HEK293 (cell line): ENCODE measurements at regions not wholly inside any gene's neighbourhood (a gene's known extent, or its start where the extent isn't known, plus 50 kb on each side); places are given as distances from the start of the nearest gene placed in this dataset.

ENCODE experiments used
- CTCF ChIA-PET: fragments of 350-600 bp; formaldehyde crosslinking; extraction: SDS; loops from one replicate; lab custom pipeline; 2021; ENCODE audit warnings: antibody characterized with exemption; lab: Yijun Ruan, JAX
- POLR2A ChIA-PET: fragments of 300-600 bp; formaldehyde crosslinking; extraction: SDS; loops from one replicate; lab custom pipeline; 2020; ENCODE audit warnings: antibody characterized with exemption, inconsistent platforms; lab: Yijun Ruan, JAX
- H3K27ac ChIP-seq: fragments of 200-500 bp; sonication (Bioruptor generic); 2 replicates; pipeline ENCODE4 v1.5.1; 2014; ENCODE audit warnings: low read depth, low read length, control low read depth, inconsistent platforms; ENCODE audit errors: extremely low read depth
- H3K36me3 ChIP-seq, 2 experiments: fragments of 200-500 bp in 1 of 2; sonication (Bioruptor generic) in 1 of 2; 1 replicate in 1 of 2; 2 replicates in 1 of 2; pipeline ENCODE4 v1.5.1; 2014 to 2017; ENCODE audit warnings: inconsistent platforms in 2 of 2, low read length in 2 of 2; ENCODE audit not compliant: control insufficient read depth in 2 of 2, insufficient read depth in 1 of 2
- H3K4me1 ChIP-seq: fragments of 200-500 bp; sonication (Bioruptor generic); 2 replicates; pipeline ENCODE4 v1.5.1; 2014; ENCODE audit warnings: mild to moderate bottlenecking, low read length, inconsistent platforms; ENCODE audit not compliant: control insufficient read depth, insufficient read depth
- H3K4me3 ChIP-seq: 2 replicates; pipeline ENCODE4 v1.5.1; 2011; ENCODE audit warnings: low read depth, mild to moderate bottlenecking, control low read depth, low read length, moderate library complexity
- H3K9me3 ChIP-seq: fragments of 200-500 bp; sonication (Bioruptor generic); 2 replicates; pipeline ENCODE4 v1.5.1; 2014; ENCODE audit warnings: low read depth, low read length, inconsistent platforms; ENCODE audit not compliant: control insufficient read depth, insufficient read depth
- GLIS1 ChIP-seq: fragments of 450-650 bp; formaldehyde crosslinking; IDR thresholded peaks from 2 replicates; pipeline ENCODE4 v1.5.1; 2016; ENCODE audit warnings: missing biosample characterization, missing genetic modification characterization
- MEIS1 ChIP-seq: sonication (generic); formaldehyde crosslinking; IDR thresholded peaks from 2 replicates; pipeline ENCODE4 v1.8.1; 2022; ENCODE audit warnings: missing genetic modification reagents, mild to moderate bottlenecking, borderline replicate concordance
- YY1 ChIP-seq: fragments of 450-650 bp; formaldehyde crosslinking; IDR thresholded peaks from 2 replicates; pipeline ENCODE4 v1.5.1; 2018; ENCODE audit warnings: missing biosample characterization, missing genetic modification characterization
- ZNF24 ChIP-seq: fragments of 450-650 bp; formaldehyde crosslinking; IDR thresholded peaks from 2 replicates; pipeline ENCODE4 v1.5.1; 2016; ENCODE audit warnings: missing biosample characterization, missing genetic modification characterization
- ZNF266 ChIP-seq: fragments of 450-650 bp; formaldehyde crosslinking; IDR thresholded peaks from 2 replicates; pipeline ENCODE4 v1.5.1; 2016; ENCODE audit warnings: missing biosample characterization, missing genetic modification characterization, low read depth
- ZNF324 ChIP-seq: fragments of 450-650 bp; formaldehyde crosslinking; IDR thresholded peaks from 2 replicates; pipeline ENCODE4 v1.5.1; 2016; ENCODE audit warnings: missing biosample characterization, missing genetic modification characterization
- ZNF341 ChIP-seq: fragments of 450-650 bp; formaldehyde crosslinking; IDR thresholded peaks from 2 replicates; pipeline ENCODE4; 2016; ENCODE audit warnings: low read depth, missing biosample characterization, missing genetic modification characterization
- ZNF404 ChIP-seq: fragments of 450-650 bp; formaldehyde crosslinking; IDR thresholded peaks from 2 replicates; pipeline ENCODE4 v1.5.1; 2017; ENCODE audit warnings: missing biosample characterization, missing genetic modification characterization
- ZNF473 ChIP-seq: fragments of 450-650 bp; formaldehyde crosslinking; IDR thresholded peaks from 2 replicates; pipeline ENCODE4 v1.5.1; 2017; ENCODE audit warnings: missing biosample characterization, missing genetic modification characterization
- ZNF626 ChIP-seq: fragments of 450-650 bp; sonication (Bioruptor Pico); formaldehyde crosslinking; IDR thresholded peaks from 2 replicates; pipeline ENCODE4 v1.5.1; 2018; ENCODE audit warnings: missing biosample characterization, missing genetic modification characterization, inconsistent platforms
- ZNF747 ChIP-seq: fragments of 450-650 bp; formaldehyde crosslinking; IDR thresholded peaks from 2 replicates; pipeline ENCODE4 v1.5.1; 2016; ENCODE audit warnings: missing biosample characterization, missing genetic modification characterization
- ZNF76 ChIP-seq: fragments of 450-650 bp; formaldehyde crosslinking; IDR thresholded peaks from 2 replicates; pipeline ENCODE4; 2016; ENCODE audit warnings: low read depth, missing biosample characterization, missing genetic modification characterization, borderline replicate concordance
- ZNF768 ChIP-seq: fragments of 450-650 bp; formaldehyde crosslinking; IDR thresholded peaks from 2 replicates; pipeline ENCODE4 v1.5.1; 2018; ENCODE audit warnings: missing biosample characterization, mild to moderate bottlenecking, missing genetic modification characterization
- ZNF785 ChIP-seq: fragments of 450-650 bp; formaldehyde crosslinking; IDR thresholded peaks from 2 replicates; pipeline ENCODE4 v1.5.1; 2016; ENCODE audit warnings: missing biosample characterization, missing genetic modification characterization
- ZNF830 ChIP-seq: fragments of 450-650 bp; IDR thresholded peaks from 2 replicates; pipeline ENCODE4 v1.5.0; 2018; ENCODE audit warnings: missing biosample characterization, missing genetic modification characterization, low read depth, mild to moderate bottlenecking, moderate library complexity
- TF ChIP-seq, protein P1 (sequence below): fragments of 450-650 bp; formaldehyde crosslinking; IDR thresholded peaks from 2 replicates; pipeline ENCODE4 v1.5.1; 2017; ENCODE audit warnings: missing biosample characterization, missing genetic modification characterization
- TF ChIP-seq, protein P2 (sequence below): fragments of 450-650 bp; formaldehyde crosslinking; IDR thresholded peaks from 2 replicates; pipeline ENCODE4 v1.5.1; 2016; ENCODE audit warnings: missing biosample characterization, missing genetic modification characterization
- TF ChIP-seq, protein P3 (sequence below): fragments of 450-650 bp; formaldehyde crosslinking; IDR thresholded peaks from 2 replicates; pipeline ENCODE4 v1.5.1; 2016; ENCODE audit warnings: missing biosample characterization, missing genetic modification characterization
- TF ChIP-seq, protein P4 (sequence below): fragments of 450-650 bp; formaldehyde crosslinking; optimal IDR thresholded peaks from 2 replicates; pipeline ENCODE3; 2016; ENCODE audit warnings: missing biosample characterization, mild to moderate bottlenecking, missing genetic modification characterization
- TF ChIP-seq, protein P5 (sequence below): fragments of 450-650 bp; formaldehyde crosslinking; IDR thresholded peaks from 2 replicates; pipeline ENCODE4 v1.5.1; 2016; ENCODE audit warnings: missing biosample characterization, missing genetic modification characterization
- TF ChIP-seq, protein P6 (sequence below): fragments of 450-650 bp; formaldehyde crosslinking; IDR thresholded peaks from 2 replicates; pipeline ENCODE4 v1.5.1; 2017; ENCODE audit warnings: missing biosample characterization, mild to moderate bottlenecking, missing genetic modification characterization, moderate library complexity

DNA sequence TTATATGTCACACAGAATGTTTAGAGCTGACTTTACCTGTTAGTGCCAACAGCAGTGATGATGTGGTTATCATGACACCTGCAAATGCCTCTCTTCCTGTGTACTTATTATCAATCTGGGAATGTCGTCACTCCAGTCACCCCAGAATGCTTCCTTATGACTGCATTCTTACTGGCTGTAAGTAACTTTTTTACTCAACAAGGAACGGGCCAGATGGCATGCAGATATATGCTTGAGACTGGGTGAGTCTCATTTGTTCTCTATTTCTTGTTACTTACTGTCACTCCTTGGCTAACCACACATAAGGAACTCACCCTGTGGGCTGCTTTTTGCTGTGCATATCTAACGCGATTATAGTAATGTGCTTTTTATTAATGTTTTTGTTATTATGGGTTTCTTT is 385.5 kb upstream of the MEF2C start (continued):
- TF ChIP-seq ZNF830 (tag by site-specific recombination): no peak
- TF ChIP-seq ZNF76 (tag by site-specific recombination): no peak
- no peak for TF ChIP-seq ZNF747

DNA sequence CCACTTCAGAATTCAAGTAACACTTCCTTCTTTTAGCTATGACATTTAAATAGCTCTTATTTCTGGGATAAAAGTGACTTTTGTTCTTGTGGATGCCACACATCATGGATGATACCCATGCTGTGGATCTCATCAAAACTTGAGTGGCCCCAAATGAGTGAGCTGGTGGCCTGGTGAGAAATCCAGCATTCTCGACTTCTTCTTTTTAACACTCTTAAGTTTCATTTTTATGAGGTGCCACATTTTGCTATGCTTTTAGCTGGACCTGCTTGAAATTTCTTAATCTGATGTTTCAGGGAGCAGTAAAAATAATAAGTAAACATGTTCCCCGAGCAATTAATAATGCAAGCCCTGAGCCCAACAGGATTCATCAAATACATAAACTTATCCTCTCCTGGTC is 384.8 kb upstream of the MEF2C start:
- ChIA-PET POLR2A (no interaction called here), CTCF (no interaction called here)
- H3K36me3 ChIP-seq: no peaks in the 10 kb centered on the region
- no peak overlapping the region for H3K27ac ChIP-seq
- no peak overlapping the region for H3K4me3 ChIP-seq
- H3K4me1 ChIP-seq: no peaks in the 10 kb centered on the region
- H3K9me3 ChIP-seq: no peaks in the 10 kb centered on the region
- TF ChIP-seq MEIS1 (CRISPR knock-in tag) (no peak), ZNF473 (no peak), ZNF768 (tag by site-specific recombination) (no peak), ZNF404 (tag by site-specific recombination) (no peak), ZNF785 (tag by site-specific recombination) (no peak), GLIS1 (no peak), ZNF626 (no peak), ZNF324 (tag by site-specific recombination) (no peak), ZNF341 (tag by site-specific recombination) (no peak)
- TF ChIP-seq, protein P1, sequence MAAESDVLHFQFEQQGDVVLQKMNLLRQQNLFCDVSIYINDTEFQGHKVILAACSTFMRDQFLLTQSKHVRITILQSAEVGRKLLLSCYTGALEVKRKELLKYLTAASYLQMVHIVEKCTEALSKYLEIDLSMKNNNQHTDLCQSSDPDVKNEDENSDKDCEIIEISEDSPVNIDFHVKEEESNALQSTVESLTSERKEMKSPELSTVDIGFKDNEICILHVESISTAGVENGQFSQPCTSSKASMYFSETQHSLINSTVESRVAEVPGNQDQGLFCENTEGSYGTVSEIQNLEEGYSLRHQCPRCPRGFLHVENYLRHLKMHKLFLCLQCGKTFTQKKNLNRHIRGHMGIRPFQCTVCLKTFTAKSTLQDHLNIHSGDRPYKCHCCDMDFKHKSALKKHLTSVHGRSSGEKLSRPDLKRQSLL (tag by site-specific recombination): no peak
- TF ChIP-seq, protein P2, sequence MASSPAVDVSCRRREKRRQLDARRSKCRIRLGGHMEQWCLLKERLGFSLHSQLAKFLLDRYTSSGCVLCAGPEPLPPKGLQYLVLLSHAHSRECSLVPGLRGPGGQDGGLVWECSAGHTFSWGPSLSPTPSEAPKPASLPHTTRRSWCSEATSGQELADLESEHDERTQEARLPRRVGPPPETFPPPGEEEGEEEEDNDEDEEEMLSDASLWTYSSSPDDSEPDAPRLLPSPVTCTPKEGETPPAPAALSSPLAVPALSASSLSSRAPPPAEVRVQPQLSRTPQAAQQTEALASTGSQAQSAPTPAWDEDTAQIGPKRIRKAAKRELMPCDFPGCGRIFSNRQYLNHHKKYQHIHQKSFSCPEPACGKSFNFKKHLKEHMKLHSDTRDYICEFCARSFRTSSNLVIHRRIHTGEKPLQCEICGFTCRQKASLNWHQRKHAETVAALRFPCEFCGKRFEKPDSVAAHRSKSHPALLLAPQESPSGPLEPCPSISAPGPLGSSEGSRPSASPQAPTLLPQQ (tag by site-specific recombination): no peak
- TF ChIP-seq, protein P3, sequence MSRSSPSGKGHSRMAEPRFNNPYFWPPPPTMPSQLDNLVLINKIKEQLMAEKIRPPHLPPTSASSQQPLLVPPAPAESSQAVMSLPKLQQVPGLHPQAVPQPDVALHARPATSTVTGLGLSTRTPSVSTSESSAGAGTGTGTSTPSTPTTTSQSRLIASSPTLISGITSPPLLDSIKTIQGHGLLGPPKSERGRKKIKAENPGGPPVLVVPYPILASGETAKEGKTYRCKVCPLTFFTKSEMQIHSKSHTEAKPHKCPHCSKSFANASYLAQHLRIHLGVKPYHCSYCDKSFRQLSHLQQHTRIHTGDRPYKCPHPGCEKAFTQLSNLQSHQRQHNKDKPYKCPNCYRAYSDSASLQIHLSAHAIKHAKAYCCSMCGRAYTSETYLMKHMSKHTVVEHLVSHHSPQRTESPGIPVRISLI (tag by site-specific recombination): no peak

DNA sequence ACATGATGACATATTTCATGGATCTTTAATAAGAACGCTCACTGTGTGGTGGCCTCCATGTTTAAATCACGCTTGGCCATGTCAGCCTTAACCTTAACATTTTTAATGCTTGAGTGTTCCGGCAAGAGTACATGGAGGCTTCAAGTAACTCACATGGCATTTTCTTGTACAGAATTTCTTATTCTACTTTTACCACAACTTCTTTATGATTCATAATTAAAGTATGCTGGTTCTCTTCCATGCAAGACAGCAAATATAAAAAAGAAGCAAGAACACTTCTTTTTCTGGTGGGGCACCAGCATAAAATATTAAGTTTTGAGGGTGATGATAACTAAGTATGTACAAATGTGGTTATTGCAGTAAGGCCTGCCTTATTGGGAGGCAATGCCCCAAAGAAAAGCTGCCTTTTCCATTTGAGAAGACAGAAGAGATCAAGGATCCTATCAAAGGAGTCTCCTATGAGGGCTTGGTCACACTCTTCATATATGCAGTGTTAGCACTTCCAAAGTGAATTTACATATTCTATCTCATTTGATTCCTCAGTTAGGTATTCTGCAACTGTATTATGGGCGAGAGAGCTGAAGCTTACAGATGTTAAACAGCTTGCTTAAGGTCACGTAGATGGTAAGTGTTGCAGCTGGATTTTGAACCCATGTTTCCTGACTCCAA is 382.7 kb upstream of the MEF2C start:
- H3K9me3 ChIP-seq: no peaks in the 10 kb centered on the region
- H3K36me3 ChIP-seq: no peaks in the 10 kb centered on the region
- ChIA-PET POLR2A (no interaction called here), CTCF (no interaction called here)
- H3K4me1 ChIP-seq: no peaks in the 10 kb centered on the region
- H3K27ac ChIP-seq: no peak overlapping the region
- H3K4me3 ChIP-seq: no peak overlapping the region
- TF ChIP-seq, protein P4, sequence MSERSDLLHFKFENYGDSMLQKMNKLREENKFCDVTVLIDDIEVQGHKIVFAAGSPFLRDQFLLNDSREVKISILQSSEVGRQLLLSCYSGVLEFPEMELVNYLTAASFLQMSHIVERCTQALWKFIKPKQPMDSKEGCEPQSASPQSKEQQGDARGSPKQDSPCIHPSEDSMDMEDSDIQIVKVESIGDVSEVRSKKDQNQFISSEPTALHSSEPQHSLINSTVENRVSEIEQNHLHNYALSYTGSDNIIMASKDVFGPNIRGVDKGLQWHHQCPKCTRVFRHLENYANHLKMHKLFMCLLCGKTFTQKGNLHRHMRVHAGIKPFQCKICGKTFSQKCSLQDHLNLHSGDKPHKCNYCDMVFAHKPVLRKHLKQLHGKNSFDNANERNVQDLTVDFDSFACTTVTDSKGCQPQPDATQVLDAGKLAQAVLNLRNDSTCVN: no peak
- TF ChIP-seq, protein P5, sequence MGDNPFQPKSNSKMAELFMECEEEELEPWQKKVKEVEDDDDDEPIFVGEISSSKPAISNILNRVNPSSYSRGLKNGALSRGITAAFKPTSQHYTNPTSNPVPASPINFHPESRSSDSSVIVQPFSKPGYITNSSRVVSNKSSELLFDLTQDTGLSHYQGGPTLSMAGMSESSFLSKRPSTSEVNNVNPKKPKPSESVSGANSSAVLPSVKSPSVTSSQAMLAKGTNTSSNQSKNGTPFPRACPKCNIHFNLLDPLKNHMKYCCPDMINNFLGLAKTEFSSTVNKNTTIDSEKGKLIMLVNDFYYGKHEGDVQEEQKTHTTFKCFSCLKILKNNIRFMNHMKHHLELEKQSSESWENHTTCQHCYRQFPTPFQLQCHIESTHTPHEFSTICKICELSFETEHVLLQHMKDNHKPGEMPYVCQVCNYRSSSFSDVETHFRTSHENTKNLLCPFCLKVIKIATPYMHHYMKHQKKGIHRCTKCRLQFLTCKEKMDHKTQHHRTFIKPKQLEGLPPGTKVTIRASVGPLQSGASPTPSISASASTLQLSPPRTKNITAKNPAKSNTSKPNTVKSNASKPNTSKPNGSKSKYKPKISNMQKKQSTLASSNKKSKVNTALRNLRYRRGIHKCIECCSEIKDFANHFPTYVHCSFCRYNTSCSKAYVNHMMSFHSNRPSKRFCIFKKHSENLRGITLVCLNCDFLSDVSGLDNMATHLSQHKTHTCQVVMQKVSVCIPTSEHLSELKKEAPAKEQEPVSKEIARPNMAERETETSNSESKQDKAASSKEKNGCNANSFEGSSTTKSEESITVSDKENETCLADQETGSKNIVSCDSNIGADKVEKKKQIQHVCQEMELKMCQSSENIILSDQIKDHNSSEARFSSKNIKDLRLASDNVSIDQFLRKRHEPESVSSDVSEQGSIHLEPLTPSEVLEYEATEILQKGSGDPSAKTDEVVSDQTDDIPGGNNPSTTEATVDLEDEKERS (tag by site-specific recombination): no peak
- TF ChIP-seq ZNF266 (tag by site-specific recombination) (no peak), ZNF785 (tag by site-specific recombination) (no peak), ZNF24 (no peak), YY1 (no peak)
- TF ChIP-seq, protein P6, sequence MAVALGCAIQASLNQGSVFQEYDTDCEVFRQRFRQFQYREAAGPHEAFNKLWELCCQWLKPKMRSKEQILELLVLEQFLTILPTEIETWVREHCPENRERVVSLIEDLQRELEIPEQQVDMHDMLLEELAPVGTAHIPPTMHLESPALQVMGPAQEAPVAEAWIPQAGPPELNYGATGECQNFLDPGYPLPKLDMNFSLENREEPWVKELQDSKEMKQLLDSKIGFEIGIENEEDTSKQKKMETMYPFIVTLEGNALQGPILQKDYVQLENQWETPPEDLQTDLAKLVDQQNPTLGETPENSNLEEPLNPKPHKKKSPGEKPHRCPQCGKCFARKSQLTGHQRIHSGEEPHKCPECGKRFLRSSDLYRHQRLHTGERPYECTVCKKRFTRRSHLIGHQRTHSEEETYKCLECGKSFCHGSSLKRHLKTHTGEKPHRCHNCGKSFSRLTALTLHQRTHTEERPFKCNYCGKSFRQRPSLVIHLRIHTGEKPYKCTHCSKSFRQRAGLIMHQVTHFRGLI (tag by site-specific recombination): no peak
